ENCODE measurements at regions not wholly inside any gene's neighbourhood (a gene's known extent, or its start where the extent isn't known, plus 50 kb on each side); places are given as distances from the start of the nearest gene placed in this dataset.

GRCh38 chr13:109875746-109876145, 89.4 kb upstream of the IRS2 start:
- no peak overlapping the region for H2BK120ac ChIP-seq (ENCODE audit: low read depth, low read length)
- no peak overlapping the region for H2BK12ac ChIP-seq (ENCODE audit: low read length in 2 of 2)
- H3K14ac ChIP-seq (ENCODE audit: low read length in 2 of 2): no peak overlapping the region
- H3K9me3 ChIP-seq (ENCODE audit: control insufficient read depth, low read length): no peaks in the 10 kb centered on the region
- no peak overlapping the region for H2AK5ac ChIP-seq (ENCODE audit: low read length, severe bottlenecking)
- H3K23ac ChIP-seq (ENCODE audit: low read length in 2 of 2): no peak overlapping the region
- WGBS: 92% methylated on average over 4 of the region's 4 CpGs
- no peak overlapping the region for H3K18ac ChIP-seq (ENCODE audit: low read depth in 1 of 2, low read length in 2 of 2)
- no peaks in the 10 kb centered on the region for H3K36me3 ChIP-seq (ENCODE audit: control insufficient read depth in 1 of 2, insufficient read depth in 2 of 2, low read depth in 1 of 2, low read length in 2 of 2)
- H3K9ac ChIP-seq (ENCODE audit: low read length): no peak overlapping the region
- no peaks in the 10 kb centered on the region for H3K79me1 ChIP-seq (replicated peaks; ENCODE audit: low read length, poor library complexity, severe bottlenecking)
- no peak overlapping the region for H3K27ac ChIP-seq (ENCODE audit: low read length, poor library complexity, severe bottlenecking)
- peaks cover 2% of the 10 kb centered on the region for H3K4me1 ChIP-seq (ENCODE audit: control insufficient read depth, insufficient read depth, low read depth, low read length)
- no peak overlapping the region for H3K4me2 ChIP-seq (ENCODE audit: low read length, poor library complexity, severe bottlenecking)
- no peak overlapping the region for H3K4me3 ChIP-seq (ENCODE audit: insufficient read depth in 1 of 2, low read depth in 1 of 2, low read length in 2 of 2)
- no peaks in the 10 kb centered on the region for H3K27me3 ChIP-seq (ENCODE audit: control insufficient read depth in 1 of 2, insufficient read depth in 1 of 2, low read length in 2 of 2)
- no peak overlapping the region for H2BK5ac ChIP-seq (ENCODE audit: low read depth, low read length, poor library complexity, severe bottlenecking)
- no peak for DNase-seq
- no peak overlapping the region for H2AFZ ChIP-seq (ENCODE audit: low read depth, low read length)
- no peak overlapping the region for H3K4ac ChIP-seq (ENCODE audit: low read depth in 1 of 2, low read length in 2 of 2)
- H4K8ac ChIP-seq (ENCODE audit: low read length): no peak overlapping the region
- no peak overlapping the region for H4K91ac ChIP-seq (ENCODE audit: low read length)
- H2BK15ac ChIP-seq (ENCODE audit: low read depth, poor library complexity, severe bottlenecking): peak overlapping the region; percentile 9

- H3K4me1 ChIP-seq (ENCODE audit: control insufficient read depth, insufficient read depth, low read depth, low read length): peaks cover 2% of the 10 kb centered on the region
- H2AFZ ChIP-seq (ENCODE audit: low read depth, low read length): no peak overlapping the region
- no peak overlapping the region for H3K4me2 ChIP-seq (ENCODE audit: low read length, poor library complexity, severe bottlenecking)
- no peak overlapping the region for H3K9ac ChIP-seq (ENCODE audit: low read length)
- no peak overlapping the region for H3K4me3 ChIP-seq (ENCODE audit: insufficient read depth in 1 of 2, low read depth in 1 of 2, low read length in 2 of 2)
- 83% methylated on average over 6 of the region's 6 CpGs for WGBS
- no peak overlapping the region for H2BK15ac ChIP-seq (ENCODE audit: low read depth, poor library complexity, severe bottlenecking)
- H3K36me3 ChIP-seq (ENCODE audit: control insufficient read depth in 1 of 2, insufficient read depth in 2 of 2, low read depth in 1 of 2, low read length in 2 of 2): no peaks in the 10 kb centered on the region
- no peak overlapping the region for H2BK120ac ChIP-seq (ENCODE audit: low read depth, low read length)
- H3K14ac ChIP-seq (ENCODE audit: low read length in 2 of 2): no peak overlapping the region
- H3K27ac ChIP-seq (ENCODE audit: low read length, poor library complexity, severe bottlenecking): no peak overlapping the region
- no peaks in the 10 kb centered on the region for H3K79me1 ChIP-seq (replicated peaks; ENCODE audit: low read length, poor library complexity, severe bottlenecking)
- H3K9me3 ChIP-seq (ENCODE audit: control insufficient read depth, low read length): no peaks in the 10 kb centered on the region
- H3K18ac ChIP-seq (ENCODE audit: low read depth in 1 of 2, low read length in 2 of 2): no peak overlapping the region
- no peak overlapping the region for H2AK5ac ChIP-seq (ENCODE audit: low read length, severe bottlenecking)
- H3K4ac ChIP-seq (ENCODE audit: low read depth in 1 of 2, low read length in 2 of 2): no peak overlapping the region
- no peak overlapping the region for H3K23ac ChIP-seq (ENCODE audit: low read length in 2 of 2)
- no peak overlapping the region for H2BK12ac ChIP-seq (ENCODE audit: low read length in 2 of 2)
- H4K91ac ChIP-seq (ENCODE audit: low read length): no peak overlapping the region
- H4K8ac ChIP-seq (ENCODE audit: low read length): no peak overlapping the region
- DNase-seq: peak; percentile 30
- no peaks in the 10 kb centered on the region for H3K27me3 ChIP-seq (ENCODE audit: control insufficient read depth in 1 of 2, insufficient read depth in 1 of 2, low read length in 2 of 2)
- H2BK5ac ChIP-seq (ENCODE audit: low read depth, low read length, poor library complexity, severe bottlenecking): no peak overlapping the region
Observed at GRCh38 chr13:109874484-109875454, 88.4 kb upstream of the IRS2 start.

GRCh38 chr13:109873351-109874123, 87.2 kb upstream of the IRS2 start:
- no peak for DNase-seq
- WGBS: 88% methylated on average over 15 of the region's 17 CpGs
- Histone ChIP-seq H3K27me3 (ENCODE audit: control insufficient read depth in 1 of 2, insufficient read depth in 1 of 2, low read length in 2 of 2) (no peaks in the 10 kb centered on the region), H3K9ac (ENCODE audit: low read length) (no peak overlapping the region), H3K4me3 (ENCODE audit: insufficient read depth in 1 of 2, low read depth in 1 of 2, low read length in 2 of 2) (no peak overlapping the region), H3K4me2 (ENCODE audit: low read length, poor library complexity, severe bottlenecking) (no peak overlapping the region), H2BK15ac (ENCODE audit: low read depth, poor library complexity, severe bottlenecking) (no peak overlapping the region), H3K79me1 (replicated peaks; ENCODE audit: low read length, poor library complexity, severe bottlenecking) (no peaks in the 10 kb centered on the region), H2AFZ (ENCODE audit: low read depth, low read length) (no peak overlapping the region), H2BK5ac (ENCODE audit: low read depth, low read length, poor library complexity, severe bottlenecking) (no peak overlapping the region), H2AK5ac (ENCODE audit: low read length, severe bottlenecking) (no peak overlapping the region), H3K18ac (ENCODE audit: low read depth in 1 of 2, low read length in 2 of 2) (no peak overlapping the region), H3K4ac (ENCODE audit: low read depth in 1 of 2, low read length in 2 of 2) (no peak overlapping the region), H3K14ac (ENCODE audit: low read length in 2 of 2) (no peak overlapping the region), H3K4me1 (ENCODE audit: control insufficient read depth, insufficient read depth, low read depth, low read length) (peaks cover 2% of the 10 kb centered on the region), H3K9me3 (ENCODE audit: control insufficient read depth, low read length) (no peaks in the 10 kb centered on the region), H2BK120ac (ENCODE audit: low read depth, low read length) (no peak overlapping the region), H4K91ac (ENCODE audit: low read length) (no peak overlapping the region), H3K36me3 (ENCODE audit: control insufficient read depth in 1 of 2, insufficient read depth in 2 of 2, low read depth in 1 of 2, low read length in 2 of 2) (no peaks in the 10 kb centered on the region), H3K27ac (ENCODE audit: low read length, poor library complexity, severe bottlenecking) (no peak overlapping the region), H3K23ac (ENCODE audit: low read length in 2 of 2) (no peak overlapping the region), H2BK12ac (ENCODE audit: low read length in 2 of 2) (no peak overlapping the region), H4K8ac (ENCODE audit: low read length) (no peak overlapping the region)

- no peak overlapping the region for H2BK15ac ChIP-seq (ENCODE audit: low read depth, poor library complexity, severe bottlenecking)
- no peak overlapping the region for H3K4ac ChIP-seq (ENCODE audit: low read depth in 1 of 2, low read length in 2 of 2)
- no peak overlapping the region for H2BK5ac ChIP-seq (ENCODE audit: low read depth, low read length, poor library complexity, severe bottlenecking)
- H3K4me2 ChIP-seq (ENCODE audit: low read length, poor library complexity, severe bottlenecking): no peak overlapping the region
- no peak overlapping the region for H3K4me3 ChIP-seq (ENCODE audit: insufficient read depth in 1 of 2, low read depth in 1 of 2, low read length in 2 of 2)
- no peak overlapping the region for H3K27ac ChIP-seq (ENCODE audit: low read length, poor library complexity, severe bottlenecking)
- H2AK5ac ChIP-seq (ENCODE audit: low read length, severe bottlenecking): no peak overlapping the region
- H3K14ac ChIP-seq (ENCODE audit: low read length in 2 of 2): no peak overlapping the region
- no peak overlapping the region for H4K91ac ChIP-seq (ENCODE audit: low read length)
- H2AFZ ChIP-seq (ENCODE audit: low read depth, low read length): no peak overlapping the region
- no peaks in the 10 kb centered on the region for H3K27me3 ChIP-seq (ENCODE audit: control insufficient read depth in 1 of 2, insufficient read depth in 1 of 2, low read length in 2 of 2)
- peaks cover 2% of the 10 kb centered on the region for H3K4me1 ChIP-seq (ENCODE audit: control insufficient read depth, insufficient read depth, low read depth, low read length)
- no peak overlapping the region for H2BK12ac ChIP-seq (ENCODE audit: low read length in 2 of 2)
- no peak overlapping the region for H4K8ac ChIP-seq (ENCODE audit: low read length)
- no peak for DNase-seq
- WGBS: 100% methylated on average over 1 of the region's 1 CpG
- no peak overlapping the region for H3K9ac ChIP-seq (ENCODE audit: low read length)
- no peak overlapping the region for H3K23ac ChIP-seq (ENCODE audit: low read length in 2 of 2)
- H3K79me1 ChIP-seq (replicated peaks; ENCODE audit: low read length, poor library complexity, severe bottlenecking): no peaks in the 10 kb centered on the region
- H2BK120ac ChIP-seq (ENCODE audit: low read depth, low read length): no peak overlapping the region
- no peak overlapping the region for H3K18ac ChIP-seq (ENCODE audit: low read depth in 1 of 2, low read length in 2 of 2)
- H3K9me3 ChIP-seq (ENCODE audit: control insufficient read depth, low read length): no peaks in the 10 kb centered on the region
- no peaks in the 10 kb centered on the region for H3K36me3 ChIP-seq (ENCODE audit: control insufficient read depth in 1 of 2, insufficient read depth in 2 of 2, low read depth in 1 of 2, low read length in 2 of 2)
Observed at GRCh38 chr13:109872864-109873263, 86.5 kb upstream of the IRS2 start.

All from mesenchymal stem cell (in vitro differentiated cells and primary cell).